Stomach smooth muscle (tissue), 2 donors: ENCODE measurements at regions not wholly inside any gene's neighbourhood (a gene's known extent, or its start where the extent isn't known, plus 50 kb on each side); places are given as distances from the start of the nearest gene placed in this dataset.
A peak's percentile ranks its signal among the peaks of the same experiment; 100 is the strongest.

ENCODE experiments used
- H3K27ac ChIP-seq: one replicate; pipeline ENCODE4 v1.7.0; 2013; ENCODE audit warnings: mild to moderate bottlenecking, low read length, inconsistent platforms
- H3K27me3 ChIP-seq, 2 donors: one replicate each; pipeline ENCODE4 v1.7.0; 2013; ENCODE audit warnings: low read length in 2 of 2; ENCODE audit not compliant: insufficient read depth in 2 of 2, control insufficient read depth in 1 of 2
- H3K36me3 ChIP-seq, 2 donors: one replicate each; pipeline ENCODE4 v1.7.0; 2013; ENCODE audit warnings: low read length in 2 of 2; ENCODE audit not compliant: control insufficient read depth in 2 of 2, insufficient read depth in 2 of 2
- H3K4me1 ChIP-seq: one replicate; pipeline ENCODE4 v1.7.0; 2013; ENCODE audit warnings: low read length; ENCODE audit not compliant: control insufficient read depth, insufficient read depth
- H3K4me3 ChIP-seq, 2 donors: one replicate each; pipeline ENCODE4 v1.7.0; 2013; ENCODE audit warnings: low read length in 2 of 2
- H3K9ac ChIP-seq, 2 donors: one replicate each; pipeline ENCODE4 v1.7.0; 2013; ENCODE audit warnings: low read length in 2 of 2, mild to moderate bottlenecking in 1 of 2
- H3K9me3 ChIP-seq, 2 donors: one replicate each; pipeline ENCODE4 v1.7.0; 2013; ENCODE audit warnings: low read length in 2 of 2; ENCODE audit not compliant: control insufficient read depth in 2 of 2
- donor health status: healthy.
- donor health status: Pancreatic carcinoma.

- Histone ChIP-seq H3K9me3 (no peaks in the 10 kb centered on the region), H3K9ac (no peak overlapping the region), H3K27me3 (no peaks in the 10 kb centered on the region), H3K4me3 (no peak overlapping the region), H3K27ac (no peak overlapping the region), H3K4me1 (no peaks in the 10 kb centered on the region), H3K36me3 (no peaks in the 10 kb centered on the region)
Measured at GRCh38 chr9:99282406-99282805, 60.3 kb downstream of the SEC61B start.

- no peaks in the 10 kb centered on the region for H3K9me3 ChIP-seq
- no peaks in the 10 kb centered on the region for H3K4me1 ChIP-seq
- H3K27ac ChIP-seq = no peak overlapping the region
Measured at GRCh38 chr9:99285965-99286364, 63.9 kb downstream of the SEC61B start.

GRCh38 chr9:99286536-99286935, 64.5 kb downstream of the SEC61B start:
- no peaks in the 10 kb centered on the region for H3K36me3 ChIP-seq
- no peaks in the 10 kb centered on the region for H3K27me3 ChIP-seq
- no peak overlapping the region for H3K27ac ChIP-seq
- no peaks in the 10 kb centered on the region for H3K4me1 ChIP-seq
- no peak overlapping the region for H3K9ac ChIP-seq
- H3K9me3 ChIP-seq = no peaks in the 10 kb centered on the region
- no peak overlapping the region for H3K4me3 ChIP-seq

More at GRCh38 chr9:99285965-99286364, 63.9 kb downstream of the SEC61B start:
- H3K4me3 ChIP-seq = no peak overlapping the region
- no peaks in the 10 kb centered on the region for H3K36me3 ChIP-seq
- H3K27me3 ChIP-seq = no peaks in the 10 kb centered on the region
- no peak overlapping the region for H3K9ac ChIP-seq

- Histone ChIP-seq H3K4me3 (no peak overlapping the region), H3K27ac (no peak overlapping the region), H3K4me1 (no peaks in the 10 kb centered on the region), H3K36me3 (no peaks in the 10 kb centered on the region), H3K27me3 (peaks cover 0 to 3% of the 10 kb centered on the region in 2 donors), H3K9ac (no peak overlapping the region), H3K9me3 (no peaks in the 10 kb centered on the region)
Measured at GRCh38 chr9:99287641-99288040, 65.6 kb downstream of the SEC61B start.

- Histone ChIP-seq H3K9ac (no peak overlapping the region), H3K27ac (no peak overlapping the region), H3K36me3 (no peaks in the 10 kb centered on the region), H3K4me1 (no peaks in the 10 kb centered on the region), H3K9me3 (no peaks in the 10 kb centered on the region), H3K4me3 (no peak overlapping the region), H3K27me3 (peaks cover 0 to 3% of the 10 kb centered on the region in 2 donors)
Measured at GRCh38 chr9:99288830-99289229, 66.7 kb downstream of the SEC61B start.

GRCh38 chr9:99294850-99295461, 72.9 kb downstream of the SEC61B start:
- Histone ChIP-seq H3K27me3 (peaks cover 0 to 3% of the 10 kb centered on the region in 2 donors), H3K9me3 (no peaks in the 10 kb centered on the region), H3K9ac (no peak overlapping the region), H3K4me3 (no peak overlapping the region), H3K4me1 (peaks cover 3% of the 10 kb centered on the region), H3K36me3 (no peaks in the 10 kb centered on the region), H3K27ac (no peak overlapping the region)

- H3K4me3 ChIP-seq = peak overlapping the region in 1 of 2 donors; percentile 58
- H3K9ac ChIP-seq = no peak overlapping the region
- no peak overlapping the region for H3K27ac ChIP-seq
- H3K36me3 ChIP-seq = no peaks in the 10 kb centered on the region
- no peaks in the 10 kb centered on the region for H3K9me3 ChIP-seq
- H3K27me3 ChIP-seq = peaks cover 0 to 3% of the 10 kb centered on the region in 2 donors
- H3K4me1 ChIP-seq = peaks cover 3% of the 10 kb centered on the region
Measured at GRCh38 chr9:99296291-99296951, 74.3 kb downstream of the SEC61B start.

- H3K27me3 ChIP-seq = no peaks in the 10 kb centered on the region
- H3K4me1 ChIP-seq = peaks cover 3% of the 10 kb centered on the region
- no peak overlapping the region for H3K27ac ChIP-seq
- no peak overlapping the region for H3K9ac ChIP-seq
- H3K9me3 ChIP-seq = no peaks in the 10 kb centered on the region
- no peaks in the 10 kb centered on the region for H3K36me3 ChIP-seq
- H3K4me3 ChIP-seq = no peak overlapping the region
Measured at GRCh38 chr9:99298614-99299013, 76.5 kb downstream of the SEC61B start.

GRCh38 chr9:99299211-99300102, 77.4 kb downstream of the SEC61B start:
- H3K27ac ChIP-seq = no peak overlapping the region
- H3K9me3 ChIP-seq = no peaks in the 10 kb centered on the region
- peaks cover 3% of the 10 kb centered on the region for H3K4me1 ChIP-seq
- H3K4me3 ChIP-seq = no peak overlapping the region
- no peak overlapping the region for H3K9ac ChIP-seq
- no peaks in the 10 kb centered on the region for H3K36me3 ChIP-seq
- H3K27me3 ChIP-seq = no peaks in the 10 kb centered on the region

GRCh38 chr9:99300103-99300439, 78.0 kb downstream of the SEC61B start:
- H3K27me3 ChIP-seq = no peaks in the 10 kb centered on the region
- no peaks in the 10 kb centered on the region for H3K9me3 ChIP-seq
- no peak overlapping the region for H3K27ac ChIP-seq
- H3K36me3 ChIP-seq = no peaks in the 10 kb centered on the region
- H3K9ac ChIP-seq = no peak overlapping the region
- H3K4me1 ChIP-seq = peaks cover 3% of the 10 kb centered on the region
- H3K4me3 ChIP-seq = no peak overlapping the region
